HG02642 (cell line): ENCODE measurements at regions not wholly inside any gene's neighbourhood (a gene's known extent, or its start where the extent isn't known, plus 50 kb on each side); places are given as distances from the start of the nearest gene placed in this dataset.
"Not testable (repeated sequence)": the region's sequence is repeated elsewhere in the genome, so short reads cannot be mapped to it uniquely, and the experiment has no call there.

ENCODE experiments used
- ATAC-seq: cut with Tn5 transposase; IDR thresholded peaks from one replicate; pipeline ENCODE4 v1.9.1; 2021; ENCODE audit warnings: mild to moderate bottlenecking; ENCODE audit not compliant: unreplicated experiment, poor library complexity

DNA sequence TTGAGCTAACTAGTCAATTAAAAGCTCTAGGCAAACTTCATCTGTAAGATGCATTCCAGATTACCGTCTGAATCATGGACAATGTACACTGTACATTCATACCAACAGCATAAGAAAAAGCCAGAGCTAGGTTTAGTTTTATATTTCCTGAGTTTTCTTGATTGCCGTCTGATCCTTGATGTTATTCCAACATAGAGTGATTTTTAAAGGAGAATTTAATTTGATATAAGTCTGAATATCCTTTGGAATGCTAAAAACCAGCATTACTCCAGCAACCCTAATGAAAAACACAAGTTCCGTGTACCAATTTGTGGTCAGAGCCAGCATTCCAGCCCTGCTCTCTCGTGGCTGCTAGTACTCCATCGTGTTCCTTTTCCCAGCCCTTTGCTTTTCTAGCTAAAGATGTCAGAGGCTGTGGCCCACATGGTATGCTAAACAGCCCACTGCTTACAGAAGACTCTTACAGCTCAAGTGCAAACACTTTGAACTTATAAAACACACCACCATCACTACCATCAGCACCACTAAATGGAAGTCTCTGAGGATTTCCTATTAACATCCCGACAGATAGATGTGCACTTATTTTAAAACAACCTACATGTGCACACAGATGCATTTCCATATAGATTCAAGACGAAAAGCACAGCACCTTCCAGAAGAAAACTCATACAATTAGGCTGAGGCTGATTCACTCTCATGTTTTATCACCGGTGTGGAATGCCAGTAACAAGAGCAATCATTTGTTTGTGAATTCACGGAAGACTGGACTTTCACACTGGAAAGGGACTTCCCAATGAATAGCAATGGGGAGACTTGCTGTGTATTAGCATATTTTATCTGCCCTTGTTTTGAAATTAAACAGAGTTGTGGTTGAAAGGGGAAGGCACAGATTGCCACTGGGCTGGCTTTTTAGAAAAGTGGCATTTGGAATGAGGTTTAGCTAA, 246.9 kb upstream of the GAS1 start:
- ATAC-seq, result no peak

DNA sequence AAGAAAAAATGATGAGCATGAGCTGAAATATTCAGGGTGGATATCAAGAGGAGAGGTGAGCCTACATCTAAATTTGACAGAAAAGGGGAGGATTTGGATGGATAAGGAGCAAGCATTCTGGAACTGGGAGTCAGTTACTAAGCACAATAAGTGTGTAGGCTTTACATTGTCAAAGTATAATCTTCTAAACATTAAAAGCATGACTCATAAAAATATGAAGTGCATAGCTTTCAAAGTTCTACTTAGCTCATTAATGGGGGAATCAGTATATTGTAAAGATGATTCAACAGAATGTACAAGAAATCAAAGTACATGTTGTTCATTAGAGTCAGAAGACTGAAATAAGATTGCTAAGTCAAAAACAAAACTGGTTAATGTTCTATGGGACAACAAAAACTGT, 248.0 kb upstream of the GAS1 start:
- ATAC-seq, result no peak

DNA sequence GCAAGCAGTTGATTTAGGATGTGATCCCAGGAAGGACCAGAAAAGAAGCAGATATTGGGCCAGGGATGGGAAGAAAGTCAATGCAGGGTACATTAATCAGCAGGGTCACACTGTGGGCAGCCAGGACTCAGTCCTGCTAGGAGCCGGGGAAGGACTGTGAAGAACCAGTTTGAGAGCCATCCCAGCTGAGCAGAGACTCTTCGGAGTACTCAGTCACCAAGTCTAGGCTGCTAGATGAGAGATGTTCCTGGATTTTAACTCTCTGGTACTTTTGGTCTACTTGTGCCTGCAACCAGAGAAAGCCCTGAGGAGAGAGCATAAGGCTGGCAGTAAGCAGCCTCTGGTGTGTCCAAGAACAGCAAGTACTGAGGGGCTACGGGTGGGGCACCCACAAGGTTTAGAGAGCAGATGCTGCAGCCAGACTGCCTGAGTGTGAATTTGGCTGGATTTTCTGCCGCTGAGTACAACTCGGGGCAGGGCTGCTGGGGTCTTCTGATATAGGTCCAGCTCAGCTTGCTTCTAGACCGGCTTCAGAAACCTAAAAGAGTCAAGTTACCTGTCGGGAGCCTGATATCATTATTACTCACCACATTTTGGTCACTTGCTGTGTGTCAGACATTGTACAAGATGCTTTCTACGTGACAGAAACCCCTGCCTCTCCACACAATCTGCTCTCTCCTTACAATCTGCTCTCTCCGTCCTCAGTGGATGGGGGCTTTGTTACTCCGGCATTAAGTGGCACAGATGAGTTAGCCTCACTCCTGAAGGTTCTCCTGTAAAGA, 250.2 kb upstream of the GAS1 start:
- no peak for ATAC-seq

DNA sequence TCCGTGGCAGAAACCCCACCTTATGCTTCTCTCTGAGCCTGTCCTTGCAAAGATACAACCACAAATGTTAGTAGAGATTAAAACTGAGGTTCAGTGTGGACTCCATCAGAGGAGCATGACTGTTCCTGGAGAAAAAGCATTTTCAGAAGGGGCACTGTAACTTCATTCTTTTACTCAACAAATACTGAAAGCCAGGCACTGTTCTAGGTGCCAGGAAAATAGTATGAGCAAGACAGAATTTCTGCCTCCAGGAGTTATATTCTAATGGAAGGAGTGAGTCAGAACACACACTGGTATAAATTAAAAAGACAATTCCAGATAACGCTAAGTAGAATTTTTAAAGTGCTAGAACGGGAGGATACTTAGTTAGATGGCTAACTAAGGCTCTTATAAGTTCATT, 251.4 kb upstream of the GAS1 start:
- no peak for ATAC-seq

DNA sequence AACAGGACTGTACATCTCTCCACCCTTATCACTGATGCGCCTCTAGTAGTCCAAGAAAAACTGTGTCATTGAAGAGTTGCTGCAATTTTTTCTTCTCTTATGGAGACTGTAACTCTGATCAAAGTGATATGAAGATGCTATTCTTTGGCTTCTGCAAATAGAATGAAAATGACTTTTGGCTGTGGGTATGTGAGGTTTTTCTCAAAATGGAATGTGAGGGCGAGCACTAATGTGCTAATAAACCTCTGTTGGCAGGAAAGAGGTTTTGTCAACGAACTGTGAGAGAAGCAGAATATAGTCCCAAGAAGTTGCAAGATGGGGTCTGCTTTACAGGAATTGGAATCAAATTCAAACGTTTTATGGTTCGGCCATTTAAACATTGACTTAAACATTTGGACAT, 252.0 kb upstream of the GAS1 start:
- no peak for ATAC-seq

DNA sequence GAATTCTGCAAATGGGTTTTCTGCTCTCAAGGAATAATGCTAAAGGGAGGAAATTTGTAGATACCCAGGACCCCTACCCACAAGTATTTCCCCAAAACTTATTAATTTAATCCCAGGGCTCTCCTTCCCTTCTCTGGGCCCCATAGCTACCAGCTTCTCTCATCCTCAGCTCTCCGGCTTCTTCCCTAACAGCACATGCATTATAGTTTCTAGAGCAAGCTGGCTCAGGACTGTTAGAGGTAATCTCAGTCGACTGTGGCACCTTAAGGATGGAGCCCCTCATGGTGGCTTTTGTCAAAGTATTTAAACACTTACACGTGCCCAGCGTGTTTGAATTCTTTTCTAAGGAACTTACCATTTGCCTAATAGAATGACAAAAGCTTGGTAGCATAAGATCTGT, 252.5 kb upstream of the GAS1 start:
- ATAC-seq, result no peak

DNA sequence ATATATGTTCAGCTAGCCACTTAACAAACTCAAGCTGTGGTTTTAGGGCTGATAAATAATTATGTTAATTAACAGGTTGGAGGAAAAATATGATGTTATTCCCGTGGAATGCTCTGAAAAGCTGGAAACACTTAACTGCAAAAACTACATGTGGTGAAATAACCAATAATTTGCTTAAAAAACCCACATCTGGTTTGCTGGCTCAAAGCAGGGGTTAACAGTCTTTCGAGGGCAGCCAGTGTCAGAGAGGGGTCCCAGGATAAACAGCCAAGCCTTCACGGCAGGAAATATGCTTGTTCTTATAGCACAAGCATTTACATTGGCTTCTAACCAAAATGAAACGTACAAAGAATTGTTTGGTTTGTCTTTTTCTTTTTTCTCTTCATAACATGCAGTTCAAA, 254.0 kb upstream of the GAS1 start:
- ATAC-seq, result no peak

DNA sequence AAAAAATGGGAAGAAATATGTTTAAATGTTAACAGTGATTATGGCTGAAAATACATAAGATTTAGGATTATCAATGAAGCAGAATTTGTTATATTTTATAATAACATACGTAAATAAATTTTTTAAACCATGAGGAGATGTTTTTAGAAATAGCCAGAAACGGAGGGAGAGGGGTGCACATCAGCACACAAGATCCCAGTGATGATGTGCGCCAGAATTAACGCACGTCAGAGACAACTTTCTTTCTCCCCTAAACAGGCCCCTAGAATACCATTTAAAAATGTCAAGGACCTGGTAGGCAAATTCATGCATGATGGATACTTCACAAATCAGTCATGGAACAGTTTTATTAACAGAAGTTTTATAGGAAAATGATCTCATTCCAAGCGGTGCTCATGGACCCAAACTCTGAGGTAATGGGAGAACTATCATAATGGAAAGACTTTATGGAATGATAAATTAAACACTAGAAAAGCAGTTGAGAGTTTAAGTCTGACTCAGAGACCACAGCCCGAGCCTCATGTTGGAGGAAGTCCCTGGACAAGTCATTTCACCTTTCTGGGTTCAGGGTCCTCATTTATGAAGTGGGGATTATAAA, 258.9 kb upstream of the GAS1 start:
- no peak for ATAC-seq

DNA sequence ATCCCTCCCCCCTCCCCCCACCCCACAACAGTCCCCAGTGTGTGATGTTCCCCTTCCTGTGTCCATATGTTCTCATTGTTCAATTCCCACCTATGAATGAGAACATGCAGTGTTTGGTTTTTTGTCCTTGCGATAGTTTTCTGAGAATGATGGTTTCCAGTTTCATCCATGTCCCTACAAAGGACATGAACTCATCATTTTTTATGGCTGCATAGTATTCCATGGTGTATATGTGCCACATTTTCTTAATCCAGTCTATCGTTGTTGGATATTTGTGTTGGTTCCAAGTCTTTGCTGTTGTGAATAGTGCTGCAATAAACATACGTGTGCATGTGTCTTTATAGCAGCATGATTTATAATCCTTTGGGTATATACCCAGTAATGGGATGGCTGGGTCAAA, 263.4 kb upstream of the GAS1 start:
- ATAC-seq, result not testable (repeated sequence)

DNA sequence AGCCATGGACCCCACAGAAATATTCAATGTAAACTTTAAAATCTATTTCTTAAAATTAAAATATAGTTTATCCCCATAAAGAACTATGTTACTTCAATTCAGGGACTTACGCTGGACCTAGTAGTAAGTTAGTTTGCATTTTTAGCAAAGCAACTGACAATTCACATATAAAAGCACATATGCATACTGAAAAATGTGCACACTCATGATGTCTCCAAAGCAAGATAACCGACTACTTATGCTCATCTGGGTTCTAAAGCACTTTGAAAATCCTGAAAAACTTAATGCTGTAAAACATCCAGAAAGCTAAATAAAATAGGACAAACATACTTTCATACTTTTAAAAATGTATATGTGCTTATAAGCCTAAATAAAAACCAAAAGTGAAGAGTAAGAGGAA, 264.4 kb upstream of the GAS1 start:
- ATAC-seq, result no peak

DNA sequence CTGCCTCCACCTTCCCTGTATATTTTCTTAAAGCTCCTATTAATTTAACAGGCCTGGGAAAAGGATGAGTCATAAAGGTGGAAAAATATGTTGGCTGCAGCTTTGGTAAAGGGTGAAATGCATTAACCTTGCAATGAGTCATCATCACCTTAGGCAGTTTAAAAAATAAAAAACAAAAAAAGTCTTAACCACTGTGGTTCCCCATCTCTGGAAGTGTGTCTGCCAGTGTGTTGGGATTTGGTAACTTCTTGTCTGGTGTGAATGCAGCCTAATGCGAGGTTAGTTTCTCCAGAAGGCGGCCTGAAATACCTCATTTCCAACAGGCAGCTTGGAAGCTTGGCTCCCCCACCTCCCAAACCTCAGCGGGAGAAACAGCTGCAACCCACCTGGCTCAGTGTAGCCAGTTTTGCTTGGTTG, 265.3 kb upstream of the GAS1 start:
- no peak for ATAC-seq

DNA sequence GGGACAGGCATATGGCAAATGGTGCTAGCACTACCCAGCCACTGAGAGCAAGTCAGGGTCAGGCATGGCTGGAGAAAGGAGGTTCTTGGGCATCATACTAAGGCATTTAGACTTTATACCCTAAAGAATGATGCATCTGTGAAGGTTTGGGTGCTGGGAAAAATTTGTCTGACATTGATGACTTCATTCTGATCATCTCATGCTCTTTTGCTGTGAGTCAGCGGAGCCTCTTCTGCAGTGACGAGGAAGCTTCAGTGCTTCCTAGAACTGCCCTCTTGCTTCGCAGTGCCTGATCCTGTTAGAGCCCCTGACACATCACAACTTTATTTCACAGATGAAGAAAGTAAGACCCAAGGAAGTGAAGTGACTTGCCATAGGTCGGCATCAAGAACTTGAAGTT, 266.6 kb upstream of the GAS1 start:
- ATAC-seq, result no peak

DNA sequence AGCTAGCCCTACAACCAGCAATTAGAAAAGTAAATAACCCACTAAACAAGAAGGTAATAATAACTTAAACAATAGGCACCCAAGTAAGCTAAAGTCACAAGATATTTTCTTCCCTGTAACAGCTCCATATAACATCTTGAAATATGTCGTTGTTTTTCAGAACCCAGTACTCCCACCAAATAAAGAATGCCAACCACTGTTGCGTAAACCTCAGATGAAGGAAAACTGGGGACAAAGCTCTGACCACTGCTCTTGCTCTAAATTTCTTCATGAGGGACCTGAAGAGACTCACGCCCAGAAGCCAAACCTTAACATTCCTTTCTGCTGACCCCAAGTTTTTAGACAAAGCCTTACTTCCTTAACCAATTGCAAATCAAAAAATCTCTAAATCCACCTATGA, 267.7 kb upstream of the GAS1 start:
- ATAC-seq, result no peak

DNA sequence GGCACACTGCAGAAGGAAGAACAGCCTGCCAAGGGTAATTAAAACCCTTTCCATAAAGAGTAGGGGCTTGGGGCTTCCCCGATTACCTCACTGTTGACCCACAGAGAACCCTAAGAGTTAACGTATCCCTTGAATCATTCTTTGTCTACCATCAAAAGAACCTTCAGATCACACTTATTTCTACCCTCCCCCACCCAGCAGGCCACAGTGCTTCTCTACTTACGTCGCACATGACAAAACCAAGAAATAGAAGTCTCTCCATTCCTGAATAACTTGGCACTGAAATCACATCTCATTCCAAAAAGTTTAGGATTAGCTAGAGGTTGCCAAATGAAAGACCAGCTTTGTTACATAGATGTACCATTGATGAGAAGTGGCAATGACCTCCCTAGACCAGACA, 268.7 kb upstream of the GAS1 start:
- no peak for ATAC-seq

DNA sequence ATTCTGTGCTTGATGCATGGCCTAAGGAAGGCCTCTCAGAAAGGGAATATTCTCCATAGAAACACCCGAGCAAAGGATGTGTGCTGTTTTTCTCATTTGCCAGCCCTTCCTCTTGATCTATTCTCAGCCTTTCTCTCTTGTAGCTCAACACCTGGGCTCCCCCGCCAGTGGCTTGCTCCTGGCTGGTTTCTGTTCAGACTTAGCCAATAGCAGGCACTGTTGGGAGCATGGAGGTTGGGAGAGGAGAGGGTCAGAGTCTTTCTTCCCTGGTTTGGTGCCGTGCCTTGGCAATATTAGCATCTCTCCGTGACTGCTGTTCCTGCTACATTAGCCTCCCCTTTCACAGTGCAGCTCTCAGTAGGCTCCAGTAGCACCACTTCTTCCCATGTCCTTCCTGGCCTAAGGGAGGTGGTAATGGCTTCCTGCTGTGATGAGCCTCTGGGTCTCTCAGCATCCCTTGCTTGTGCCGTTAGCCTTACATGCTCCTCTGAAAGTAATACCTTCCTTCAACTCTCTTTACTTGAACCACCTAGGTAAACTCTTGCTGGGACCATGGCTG, 269.7 kb upstream of the GAS1 start:
- no peak for ATAC-seq

DNA sequence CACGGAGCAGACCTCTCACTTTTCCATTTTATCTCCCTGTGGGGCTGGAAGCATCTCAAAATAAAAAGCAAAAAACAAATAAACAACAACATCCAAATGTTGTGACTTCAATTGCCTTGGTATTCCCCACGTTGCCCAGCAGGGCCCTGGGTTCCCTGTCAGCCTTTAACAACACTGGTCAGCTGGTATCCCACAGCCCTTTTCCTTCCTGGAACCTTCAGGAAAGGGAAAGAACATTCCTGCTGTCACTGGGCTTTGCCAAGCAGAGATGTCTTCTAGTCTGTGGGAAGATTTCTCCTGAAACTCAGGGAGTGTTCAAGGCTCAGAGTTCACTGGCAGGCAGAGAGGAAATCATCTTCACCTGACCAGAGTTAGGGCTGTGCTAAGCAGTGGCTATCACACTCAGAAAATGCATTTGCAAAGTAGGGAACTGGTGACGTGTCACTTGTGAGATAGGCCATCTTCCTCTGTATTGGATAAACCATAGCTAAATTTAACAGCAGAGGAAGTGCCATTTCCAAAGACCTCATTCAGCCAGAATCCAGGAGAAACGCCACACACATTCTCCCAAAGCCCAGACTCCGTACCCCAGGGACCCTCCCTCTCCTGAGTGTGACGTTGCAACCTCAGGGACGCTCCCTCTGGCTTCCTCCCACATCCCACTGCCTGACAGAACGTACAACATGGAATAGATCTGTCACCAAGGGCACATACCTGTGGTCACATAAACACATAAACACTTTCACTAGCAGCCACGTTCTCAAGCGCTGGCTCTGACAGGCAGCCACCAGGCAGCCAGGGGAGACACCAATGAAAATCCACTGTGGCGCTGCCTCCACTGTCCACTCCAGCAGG, 274.0 kb upstream of the DAPK1 start:
- ATAC-seq, result no peak

DNA sequence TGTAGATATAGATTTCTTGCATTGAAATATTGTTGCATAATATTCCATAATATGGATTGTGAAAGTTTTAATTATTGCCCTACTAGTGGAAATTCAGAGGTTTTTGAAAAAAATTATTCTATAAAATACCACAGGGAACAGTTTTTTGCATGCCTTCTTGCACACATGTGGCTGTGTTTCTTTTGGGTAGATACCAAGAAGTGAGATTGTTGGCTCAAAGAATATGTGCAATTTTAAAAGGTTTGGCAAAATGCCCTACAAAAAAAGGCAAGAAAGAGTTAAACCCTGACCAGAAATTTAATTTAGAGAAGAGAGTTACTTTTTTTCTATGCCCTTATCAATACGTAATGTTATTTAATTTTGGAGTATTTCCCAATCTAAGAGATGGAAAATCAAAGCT, 270.8 kb upstream of the DAPK1 start:
- no peak for ATAC-seq

DNA sequence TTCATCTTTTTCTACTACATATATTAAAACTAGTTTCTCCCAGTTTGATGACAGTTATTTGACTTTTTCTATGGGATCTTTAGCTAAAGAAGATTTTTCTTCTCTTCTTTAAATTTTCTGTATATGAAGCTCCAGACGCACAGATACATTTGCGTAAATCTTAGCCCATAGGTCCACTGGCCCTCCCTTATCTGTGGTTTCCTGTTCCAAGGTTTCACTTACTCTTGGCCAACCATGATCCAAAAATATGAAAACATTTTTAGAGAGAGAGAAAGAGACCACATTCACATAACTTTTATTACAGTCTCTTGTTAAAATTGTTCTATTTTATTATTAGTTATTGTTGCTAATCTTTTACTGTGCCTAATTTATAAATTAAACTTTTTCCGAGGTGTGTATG, 270.2 kb upstream of the DAPK1 start:
- ATAC-seq, result no peak

DNA sequence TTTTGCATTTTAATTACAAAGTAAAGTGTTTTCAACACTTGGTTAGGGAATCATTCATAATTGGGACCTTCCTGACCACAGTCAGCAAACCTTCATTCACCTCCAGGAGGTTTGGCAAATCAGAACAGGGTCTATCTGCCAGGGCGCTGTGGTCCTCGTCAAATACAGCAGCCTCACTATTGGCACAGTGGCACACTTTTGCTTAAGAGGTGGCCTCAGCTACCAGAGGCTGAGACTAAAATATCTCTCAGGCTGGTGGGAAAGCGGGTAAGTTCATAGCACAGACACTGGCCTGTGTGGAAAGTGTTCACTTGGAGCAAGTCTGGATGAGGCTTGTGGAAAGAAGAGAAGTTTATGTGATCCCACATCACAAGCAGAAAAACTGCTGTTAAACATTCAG, 268.6 kb upstream of the DAPK1 start:
- no peak for ATAC-seq

DNA sequence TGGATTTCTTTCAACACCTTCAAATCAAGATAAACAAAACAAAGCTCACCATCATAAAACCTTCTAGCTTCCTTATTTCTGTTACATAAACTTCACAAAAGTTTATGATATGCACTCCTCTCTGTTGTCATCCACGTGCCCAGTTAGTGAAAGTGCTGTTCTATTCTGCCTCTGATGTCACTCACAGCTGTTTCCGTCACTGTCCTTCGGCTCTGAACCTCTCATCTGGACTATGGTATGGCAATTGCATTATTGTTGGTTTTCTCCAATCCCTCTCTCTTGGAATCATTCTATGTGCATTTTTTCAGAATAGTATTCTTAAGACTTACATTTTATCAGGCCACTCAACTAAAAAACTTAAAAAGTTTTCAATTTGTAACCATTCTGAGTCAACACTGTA, 264.2 kb upstream of the DAPK1 start:
- no peak for ATAC-seq
